Karpas-422 (cell line): ENCODE measurements at regions not wholly inside any gene's neighbourhood (a gene's known extent, or its start where the extent isn't known, plus 50 kb on each side); places are given as distances from the start of the nearest gene placed in this dataset.

Source experiments
- DNase-seq: peaks from one replicate; pipeline ENCODE4 v3.0.0-alpha.2; 2015
- H2AFZ ChIP-seq: fragments of 200-600 bp; sonication (generic); 2 replicates; pipeline ENCODE4 v1.6.1; 2014; ENCODE audit warnings: antibody characterized with exemption, low read length, mixed read lengths
- H3K27ac ChIP-seq: fragments of 200-600 bp; sonication (generic); 2 replicates; pipeline ENCODE4 v1.5.1; 2014; ENCODE audit warnings: mild to moderate bottlenecking, low read length, moderate library complexity
- H3K27me3 ChIP-seq: fragments of 200-600 bp; sonication (generic); 2 replicates; pipeline ENCODE4 v1.6.1; 2014; ENCODE audit warnings: low read length, mixed read lengths
- H3K36me3 ChIP-seq: fragments of 200-600 bp; sonication (generic); 2 replicates; pipeline ENCODE4 v1.6.1; 2014; ENCODE audit warnings: low read length, mixed read lengths; ENCODE audit not compliant: insufficient read depth
- H3K4me1 ChIP-seq: fragments of 200-600 bp; sonication (generic); 2 replicates; pipeline ENCODE4 v1.6.1; 2014; ENCODE audit warnings: mild to moderate bottlenecking, low read length, mixed read lengths
- H3K4me2 ChIP-seq: fragments of 200-600 bp; sonication (generic); 2 replicates; pipeline ENCODE4 v1.6.1; 2014; ENCODE audit warnings: low read length, low read depth, mild to moderate bottlenecking; ENCODE audit not compliant: poor library complexity, severe bottlenecking
- H3K4me3 ChIP-seq: fragments of 200-600 bp; sonication (generic); 2 replicates; pipeline ENCODE4 v1.5.1; 2014; ENCODE audit warnings: mild to moderate bottlenecking, antibody characterized with exemption, low read length, mixed read lengths
- H3K79me2 ChIP-seq: fragments of 200-600 bp; sonication (generic); 2 replicates; pipeline ENCODE4 v1.6.1; 2014; ENCODE audit warnings: mild to moderate bottlenecking, low read length, mixed read lengths
- H3K9ac ChIP-seq: fragments of 200-600 bp; sonication (generic); 2 replicates; pipeline ENCODE4 v1.6.0; 2014; ENCODE audit warnings: low read length
- H3K9me2 ChIP-seq: fragments of 200-600 bp; sonication (generic), shearing (Covaris generic); replicated peaks from 2 replicates; pipeline ENCODE4 v1.6.0; 2014; ENCODE audit warnings: mild to moderate bottlenecking, low read length, moderate library complexity; ENCODE audit not compliant: insufficient read depth
- H3K9me3 ChIP-seq: fragments of 300-700, 200-600 bp; sonication (generic); 2 replicates; pipeline ENCODE4 v1.6.1; 2014; ENCODE audit warnings: low read length, mixed read lengths
- H4K20me1 ChIP-seq: fragments of 200-600 bp; sonication (generic); 2 replicates; pipeline ENCODE4 v1.6.1; 2014; ENCODE audit warnings: mild to moderate bottlenecking, antibody characterized with exemption, low read length, low read depth; ENCODE audit not compliant: insufficient read depth

DNA sequence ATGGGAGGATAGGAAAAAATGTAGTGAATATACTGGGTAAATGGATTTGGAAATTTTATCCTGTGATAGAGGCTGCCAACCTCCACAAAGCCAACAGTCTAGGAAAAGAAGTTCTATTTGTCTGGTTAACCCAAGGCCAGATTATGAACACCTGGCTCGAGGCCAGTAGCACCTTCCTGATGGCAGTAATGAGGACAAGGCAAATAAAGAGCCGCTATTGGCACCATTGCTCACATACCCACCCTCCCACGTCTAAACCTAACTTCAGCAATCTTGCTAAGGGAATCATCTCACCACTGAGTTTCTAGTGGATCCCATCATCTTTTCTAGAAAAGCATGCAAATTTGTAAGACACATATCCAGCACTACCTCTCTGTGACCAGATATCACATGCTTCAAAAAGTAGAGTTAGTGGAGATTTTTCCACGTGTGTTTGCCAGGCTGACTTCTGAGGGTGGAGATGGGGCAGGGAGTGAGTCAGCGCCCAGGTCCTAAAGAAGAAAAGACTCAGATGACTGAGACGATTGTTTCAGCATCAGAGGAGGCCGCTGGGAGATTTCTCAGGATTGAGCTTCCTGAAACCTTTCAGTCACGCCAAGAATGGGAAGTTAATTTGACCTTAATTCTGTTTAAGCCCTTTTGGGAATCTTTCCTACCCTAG lies 362.9 kb downstream of the EMP1 start:
- Histone ChIP-seq H3K9ac (no peak overlapping the region), H3K27me3 (no peaks in the 10 kb centered on the region), H3K27ac (no peak overlapping the region), H3K9me3 (no peaks in the 10 kb centered on the region), H3K4me3 (no peak overlapping the region), H3K4me2 (no peak overlapping the region), H3K9me2 (no peaks in the 10 kb centered on the region), H3K79me2 (no peaks in the 10 kb centered on the region), H4K20me1 (no peaks in the 10 kb centered on the region), H3K4me1 (no peaks in the 10 kb centered on the region), H2AFZ (no peak overlapping the region), H3K36me3 (no peaks in the 10 kb centered on the region)
- no peak for DNase-seq

DNA sequence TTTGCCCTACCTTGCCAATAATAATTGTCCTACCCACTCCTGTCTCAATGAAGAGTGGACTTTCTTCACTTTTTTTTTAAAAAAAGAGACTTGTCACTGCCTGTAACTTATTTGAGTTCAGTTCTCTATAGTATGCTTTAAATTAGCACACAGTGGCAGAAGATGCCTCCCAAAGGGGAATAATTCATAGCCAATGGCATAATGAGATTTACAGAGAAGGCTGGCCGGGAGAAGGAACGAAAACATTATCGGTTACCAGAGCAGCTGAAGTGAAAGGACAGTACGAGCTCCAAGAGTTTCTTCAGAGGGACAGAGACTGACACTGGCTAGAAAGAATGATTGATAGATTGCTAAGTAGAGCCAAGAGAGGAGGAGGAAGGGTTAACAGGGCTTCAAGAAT lies 356.3 kb downstream of the EMP1 start:
- Histone ChIP-seq H3K36me3 (no peaks in the 10 kb centered on the region), H3K9me3 (no peaks in the 10 kb centered on the region)

DNA sequence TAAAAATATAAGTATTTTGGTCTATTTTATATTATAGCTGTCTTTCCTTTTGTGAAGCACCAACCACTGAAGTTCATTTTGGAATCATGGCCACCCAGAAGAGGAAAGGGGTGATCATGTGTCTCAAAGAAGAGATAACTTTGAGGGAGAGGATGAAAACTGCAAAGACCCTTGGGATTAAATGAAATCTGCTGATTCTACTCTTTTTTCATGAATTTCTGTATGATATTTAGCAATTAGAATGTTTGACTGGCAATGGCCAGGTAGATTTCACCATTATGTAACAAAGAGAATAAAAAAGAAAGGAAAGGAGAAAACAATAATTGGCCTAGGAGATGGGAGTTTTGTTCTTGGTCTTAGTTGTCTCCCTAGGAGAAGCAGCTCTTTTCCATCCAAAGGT lies 350.8 kb downstream of the EMP1 start:
- Histone ChIP-seq H3K4me3 (no peak overlapping the region), H2AFZ (no peak overlapping the region), H3K4me1 (no peaks in the 10 kb centered on the region), H4K20me1 (no peaks in the 10 kb centered on the region), H3K9me2 (no peaks in the 10 kb centered on the region), H3K9me3 (no peaks in the 10 kb centered on the region), H3K79me2 (no peaks in the 10 kb centered on the region), H3K4me2 (no peak overlapping the region), H3K27ac (no peak overlapping the region), H3K9ac (no peak overlapping the region), H3K36me3 (no peaks in the 10 kb centered on the region), H3K27me3 (no peaks in the 10 kb centered on the region)
- DNase-seq = no peak

More for the DNA sequence above, 356.3 kb downstream of the EMP1 start:
- no peak for DNase-seq
- Histone ChIP-seq H2AFZ (no peak overlapping the region), H3K9ac (no peak overlapping the region), H3K27ac (no peak overlapping the region), H3K9me2 (no peaks in the 10 kb centered on the region), H4K20me1 (no peaks in the 10 kb centered on the region), H3K4me1 (no peaks in the 10 kb centered on the region), H3K27me3 (no peaks in the 10 kb centered on the region), H3K79me2 (no peaks in the 10 kb centered on the region), H3K4me3 (no peak overlapping the region), H3K4me2 (no peak overlapping the region)

DNA sequence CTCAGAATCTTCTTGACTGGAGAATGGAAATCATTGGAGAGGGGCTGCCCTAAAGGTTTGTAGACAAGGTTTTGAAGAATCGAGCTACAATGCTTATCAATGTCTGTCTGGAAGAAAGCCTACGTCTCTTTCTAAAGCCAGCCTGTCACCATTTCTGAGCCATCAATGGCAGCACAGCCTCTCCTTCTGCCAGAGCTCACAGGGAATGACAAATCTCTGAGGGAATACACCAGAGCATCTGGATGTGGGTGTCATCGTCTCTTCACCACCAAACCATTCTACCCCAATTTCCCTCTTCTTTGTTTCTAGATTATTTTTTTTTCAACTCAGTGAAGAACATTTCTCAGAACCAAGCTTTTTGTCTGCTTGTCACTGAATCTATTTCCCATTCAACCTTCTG lies 349.7 kb downstream of the EMP1 start:
- H3K27ac ChIP-seq = no peak overlapping the region

DNA sequence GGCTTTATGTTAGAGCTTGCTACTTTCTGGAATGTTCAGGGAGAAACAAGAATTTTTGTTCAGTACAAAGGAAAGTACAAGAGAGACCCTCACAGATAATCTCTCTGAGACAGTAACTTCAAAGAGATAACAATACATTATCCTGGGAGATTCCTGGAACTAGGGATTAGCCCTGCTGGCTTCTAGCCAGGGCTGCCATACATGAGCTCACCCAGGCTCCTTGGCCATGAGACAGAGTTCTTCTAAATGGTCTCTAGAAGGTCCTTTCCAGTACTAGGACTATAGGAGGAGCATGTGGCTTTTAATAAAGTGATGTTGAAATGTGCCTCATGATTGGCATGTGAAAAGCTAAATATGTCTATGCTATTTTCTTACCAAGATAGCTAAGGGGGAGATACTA lies 342.5 kb downstream of the EMP1 start:
- no peak overlapping the region for H3K9ac ChIP-seq
- H3K9me2 ChIP-seq = no peaks in the 10 kb centered on the region
- no peak overlapping the region for H2AFZ ChIP-seq
- no peaks in the 10 kb centered on the region for H3K36me3 ChIP-seq
- no peak overlapping the region for H3K4me3 ChIP-seq
- H4K20me1 ChIP-seq = no peaks in the 10 kb centered on the region
- no peak overlapping the region for H3K27ac ChIP-seq
- peaks cover 5% of the 10 kb centered on the region; the same call in 1 of the 2 replicates for H3K4me1 ChIP-seq
- no peaks in the 10 kb centered on the region for H3K79me2 ChIP-seq
- H3K4me2 ChIP-seq = no peak overlapping the region
- no peaks in the 10 kb centered on the region for H3K27me3 ChIP-seq
- DNase-seq = no peak
- H3K9me3 ChIP-seq = no peaks in the 10 kb centered on the region

More for the DNA sequence above, 349.7 kb downstream of the EMP1 start:
- Histone ChIP-seq H4K20me1 (no peaks in the 10 kb centered on the region), H3K4me3 (no peak overlapping the region), H3K27me3 (no peaks in the 10 kb centered on the region), H3K9me3 (no peaks in the 10 kb centered on the region), H3K9ac (no peak overlapping the region), H3K79me2 (no peaks in the 10 kb centered on the region), H3K36me3 (no peaks in the 10 kb centered on the region), H3K4me1 (no peaks in the 10 kb centered on the region), H3K4me2 (no peak overlapping the region), H3K9me2 (no peaks in the 10 kb centered on the region), H2AFZ (no peak overlapping the region)
- DNase-seq = no peak

DNA sequence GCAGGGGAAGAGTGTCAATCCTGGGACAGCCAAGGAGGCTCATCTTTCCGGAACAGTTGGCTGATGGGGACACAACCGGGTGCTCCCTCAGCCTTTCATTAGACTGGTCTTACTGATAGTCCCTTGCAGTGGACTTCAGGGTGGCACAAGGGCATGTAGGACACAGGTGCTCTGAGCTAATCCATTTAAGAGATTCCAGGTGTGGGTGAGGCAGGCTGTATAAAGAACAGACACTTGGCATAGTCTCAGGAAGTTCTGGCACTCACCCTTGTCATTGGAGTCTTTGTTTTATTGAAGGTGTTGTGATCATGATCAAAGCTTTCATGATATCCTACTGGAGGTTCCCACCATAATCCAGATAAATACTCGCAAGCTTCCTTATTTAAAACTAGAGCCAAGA lies 341.6 kb downstream of the EMP1 start:
- H3K4me3 ChIP-seq = no peak overlapping the region
- H3K9ac ChIP-seq = no peak overlapping the region
- no peaks in the 10 kb centered on the region for H3K9me2 ChIP-seq
- no peak overlapping the region for H3K27ac ChIP-seq
- H3K4me2 ChIP-seq = no peak overlapping the region
- H2AFZ ChIP-seq = no peak overlapping the region
- H3K79me2 ChIP-seq = no peaks in the 10 kb centered on the region
- H3K9me3 ChIP-seq = no peaks in the 10 kb centered on the region
- H3K4me1 ChIP-seq = peaks cover 5% of the 10 kb centered on the region; the same call in 1 of the 2 replicates
- no peaks in the 10 kb centered on the region for H3K27me3 ChIP-seq
- no peak for DNase-seq
- no peaks in the 10 kb centered on the region for H3K36me3 ChIP-seq
- H4K20me1 ChIP-seq = no peaks in the 10 kb centered on the region

DNA sequence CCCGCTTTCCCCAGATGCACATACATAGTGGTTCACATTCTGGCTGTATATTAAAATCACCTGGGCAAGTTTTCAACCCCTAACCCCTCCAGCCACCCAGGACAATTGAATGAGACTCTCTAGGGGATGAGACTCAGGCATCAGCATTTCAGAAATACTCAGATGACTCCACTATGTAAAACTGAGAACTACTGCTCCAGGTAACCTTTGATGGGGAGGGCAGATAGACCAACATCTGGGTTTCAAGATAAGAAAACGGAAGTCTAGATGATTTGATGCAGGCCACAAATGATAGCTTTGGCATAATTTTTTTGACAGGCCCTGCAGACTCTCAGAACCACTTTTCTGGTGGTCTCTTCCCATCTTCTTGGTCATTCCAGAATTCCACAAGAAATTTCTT lies 341.1 kb downstream of the EMP1 start:
- Histone ChIP-seq H3K9me3 (no peaks in the 10 kb centered on the region), H3K9me2 (no peaks in the 10 kb centered on the region), H3K27me3 (no peaks in the 10 kb centered on the region), H3K4me1 (peaks cover 5% of the 10 kb centered on the region; the same call in 1 of the 2 replicates), H3K79me2 (no peaks in the 10 kb centered on the region), H3K36me3 (no peaks in the 10 kb centered on the region), H3K27ac (no peak overlapping the region), H4K20me1 (no peaks in the 10 kb centered on the region), H3K4me3 (no peak overlapping the region), H2AFZ (no peak overlapping the region), H3K4me2 (no peak overlapping the region), H3K9ac (no peak overlapping the region)
- DNase-seq = no peak

DNA sequence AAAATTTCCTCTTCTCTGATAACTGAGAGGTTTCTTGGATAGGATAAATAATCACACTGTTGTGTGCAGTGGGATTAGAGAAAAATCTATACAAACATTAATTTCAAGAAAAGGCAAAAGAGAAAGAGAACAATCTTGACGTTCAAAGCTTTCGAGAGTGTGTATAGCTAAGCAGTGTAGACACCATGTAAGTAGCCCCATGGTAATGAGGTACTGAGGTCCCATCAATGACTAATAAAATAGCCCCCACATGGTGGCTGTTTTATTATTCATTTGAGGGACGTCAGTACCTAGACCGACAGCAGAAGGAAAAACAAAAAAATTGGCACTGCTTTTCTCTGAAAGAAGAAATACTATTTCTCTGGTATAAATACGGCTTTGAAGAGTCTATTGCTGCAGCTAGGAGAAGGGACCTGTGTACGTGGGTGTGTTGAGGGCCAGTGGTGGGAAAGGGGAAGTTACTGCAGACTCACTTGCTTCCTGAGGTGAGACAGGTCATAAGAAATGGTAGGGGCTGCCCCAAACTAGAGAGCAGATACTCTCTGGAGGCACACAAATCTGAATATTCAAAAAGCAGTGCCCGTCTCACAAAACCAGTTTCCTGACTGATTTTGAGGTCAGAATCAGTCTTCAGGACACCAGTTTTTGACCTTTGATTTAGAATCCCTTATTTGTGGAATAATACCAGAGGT lies 339.8 kb downstream of the EMP1 start:
- Histone ChIP-seq H3K27me3 (no peaks in the 10 kb centered on the region), H3K9me2 (no peaks in the 10 kb centered on the region), H3K27ac (no peak overlapping the region), H3K4me2 (no peak overlapping the region), H4K20me1 (no peaks in the 10 kb centered on the region), H3K36me3 (no peaks in the 10 kb centered on the region), H3K9ac (no peak overlapping the region), H3K4me1 (peaks cover 5% of the 10 kb centered on the region; the same call in 1 of the 2 replicates), H3K9me3 (no peaks in the 10 kb centered on the region), H2AFZ (no peak overlapping the region), H3K79me2 (no peaks in the 10 kb centered on the region), H3K4me3 (no peak overlapping the region)
- DNase-seq = peak; percentile 49
